CD14-positive monocyte (primary cell): ENCODE measurements at regions not wholly inside any gene's neighbourhood (a gene's known extent, or its start where the extent isn't known, plus 50 kb on each side); places are given as distances from the start of the nearest gene placed in this dataset.

Experiments
- DNase-seq, 3 donors: peaks; one replicate each; pipeline ENCODE4 v3.0.0-alpha.2; 2011 to 2022
- H2AFZ ChIP-seq: 2 replicates; pipeline ENCODE4 v1.6.0; 2012; ENCODE audit warnings: mild to moderate bottlenecking, low read depth, low read length, inconsistent platforms; ENCODE audit not compliant: insufficient read depth, poor library complexity, severe bottlenecking
- H3K27ac ChIP-seq, 2 donors: 1 replicate in 1 of 2; 2 replicates in 1 of 2; pipeline ENCODE4 v1.5.1; 2012 to 2013; ENCODE audit warnings: low read length in 2 of 2, control low read depth in 1 of 2, inconsistent platforms in 1 of 2, low read depth in 1 of 2, mild to moderate bottlenecking in 1 of 2
- H3K27me3 ChIP-seq, 2 donors: one replicate each; pipeline versions ENCODE4 v1.6.0 to v1.6.1; 2011 to 2013; ENCODE audit warnings: low read length in 2 of 2; ENCODE audit not compliant: control insufficient read depth in 2 of 2, insufficient read depth in 2 of 2
- H3K36me3 ChIP-seq, 2 donors: replicated peaks in 1 of 2; 1 replicate in 1 of 2; 2 replicates in 1 of 2; pipeline versions ENCODE4 v1.5.1 to v1.6.1; 2012 to 2013; ENCODE audit warnings: low read length in 2 of 2, control low read depth in 1 of 2, inconsistent platforms in 1 of 2, mild to moderate bottlenecking in 1 of 2; ENCODE audit not compliant: insufficient read depth in 2 of 2, control insufficient read depth in 1 of 2
- H3K4me1 ChIP-seq, 2 donors: 1 replicate in 1 of 2; 2 replicates in 1 of 2; pipeline versions ENCODE4 v1.5.1 to v1.6.1; 2012 to 2013; ENCODE audit warnings: low read length in 2 of 2, control low read depth in 1 of 2, inconsistent platforms in 1 of 2, mild to moderate bottlenecking in 1 of 2, moderate library complexity in 1 of 2; ENCODE audit not compliant: insufficient read depth in 2 of 2, control insufficient read depth in 1 of 2
- H3K4me2 ChIP-seq: replicated peaks from 2 replicates; pipeline ENCODE3; 2012; ENCODE audit warnings: low read length, moderate library complexity, mild to moderate bottlenecking; ENCODE audit not compliant: poor library complexity, severe bottlenecking; ENCODE audit errors: extremely low read depth
- H3K4me3 ChIP-seq, 3 experiments: fragments of 200-600 bp in 1 of 3; sonication (generic) in 1 of 3; replicated peaks in 1 of 3; 1 replicate in 2 of 3; 2 replicates in 1 of 3; pipeline ENCODE4 v1.5.1; 2011 to 2013; ENCODE audit warnings: low read length in 3 of 3, mild to moderate bottlenecking in 3 of 3, control low read depth in 2 of 3, low read depth in 2 of 3, inconsistent platforms in 1 of 3, moderate library complexity in 1 of 3
- H3K79me2 ChIP-seq: 2 replicates; pipeline ENCODE4 v1.6.0; 2012; ENCODE audit warnings: mild to moderate bottlenecking, control low read depth, inconsistent platforms, low read length, moderate library complexity; ENCODE audit not compliant: insufficient read depth
- H3K9ac ChIP-seq: 2 replicates; pipeline ENCODE4 v1.6.0; 2017; ENCODE audit warnings: low read length, mild to moderate bottlenecking; ENCODE audit not compliant: insufficient read depth, poor library complexity, severe bottlenecking
- H3K9me3 ChIP-seq, 2 donors: replicated peaks in 1 of 2; 1 replicate in 1 of 2; 2 replicates in 1 of 2; pipeline versions ENCODE4 v1.5.1 to v1.6.1; 2012 to 2013; ENCODE audit warnings: low read length in 2 of 2, control low read depth in 1 of 2; ENCODE audit not compliant: control insufficient read depth in 1 of 2, insufficient read depth in 1 of 2
- H4K20me1 ChIP-seq: 2 replicates; pipeline ENCODE4 v1.6.0; 2012; ENCODE audit warnings: mild to moderate bottlenecking, low read length, control low read depth, moderate library complexity; ENCODE audit not compliant: insufficient read depth
- H3K27ac Mint-ChIP-seq, 7 donors: one replicate each; pipeline ENCODE4 v1.8.0; 2020; ENCODE audit warnings: mild to moderate bottlenecking in 7 of 7, mixed read lengths in 7 of 7, moderate library complexity in 6 of 7, inconsistent platforms in 2 of 7
- H3K27me3 Mint-ChIP-seq, 3 donors: one replicate each; pipeline ENCODE4 v1.8.0; 2021 to 2022; ENCODE audit warnings: low read depth in 3 of 3, mild to moderate bottlenecking in 3 of 3, mixed read lengths in 3 of 3, moderate library complexity in 3 of 3, inconsistent platforms in 1 of 3
- H3K36me3 Mint-ChIP-seq, 2 donors: one replicate each; pipeline ENCODE4 v1.8.0; 2020; ENCODE audit warnings: mixed read lengths in 2 of 2, inconsistent platforms in 1 of 2, mild to moderate bottlenecking in 1 of 2
- H3K4me1 Mint-ChIP-seq: one replicate; pipeline ENCODE4 v1.8.0; 2020; ENCODE audit warnings: mild to moderate bottlenecking, mixed read lengths
- H3K4me3 Mint-ChIP-seq, 2 donors: one replicate each; pipeline ENCODE4 v1.8.0; 2020; ENCODE audit warnings: mild to moderate bottlenecking in 2 of 2, mixed read lengths in 2 of 2, moderate library complexity in 1 of 2
- H3K9me3 Mint-ChIP-seq, 7 donors: one replicate each; pipeline ENCODE4 v1.8.0; 2020 to 2022; ENCODE audit warnings: mixed read lengths in 7 of 7, mild to moderate bottlenecking in 6 of 7, moderate library complexity in 6 of 7, inconsistent platforms in 2 of 7
- WGBS: methylation state at CpG from one replicate; pipeline ENCODE4 v1.1.5; 2013; ENCODE audit warnings: missing lambda C conversion rate; ENCODE audit not compliant: insufficient coverage; 5-methylcytosine and 5-hydroxymethylcytosine counted together
- intact Hi-C, 2 donors: fragments of 100-400 bp; cut with micrococcal nuclease; formaldehyde crosslinking; loops; one replicate each; pipeline versions ENCODE4 v1.15.0 to v1.15.1; 2023
- TF ChIP-seq, protein P1 (sequence below): fragments of 200-600 bp; IDR thresholded peaks from one replicate; pipeline ENCODE4 v1.8.0; 2022; ENCODE audit warnings: antibody characterized with exemption, mild to moderate bottlenecking

DNA sequence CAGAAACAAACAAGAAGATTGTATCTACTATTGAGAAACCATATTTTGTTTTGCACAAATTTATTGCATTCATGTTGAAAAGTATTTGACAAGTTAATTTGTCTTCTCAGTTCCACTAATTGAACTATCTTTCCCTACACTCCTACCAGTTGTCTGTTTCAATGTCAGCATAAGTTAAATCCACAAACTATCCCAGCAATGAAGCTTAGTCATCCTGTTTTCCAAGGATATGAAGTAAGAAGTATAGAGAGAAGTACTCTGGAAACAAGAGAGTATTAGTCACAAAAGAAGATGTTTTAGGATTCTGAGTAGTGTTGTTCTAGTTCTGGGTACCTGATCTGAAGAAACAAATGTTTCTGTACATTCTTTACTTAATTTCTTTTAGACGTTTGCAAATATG is 261.6 kb upstream of the ZNF804A start:
- WGBS: no CpG with 5 or more reads among the region's 1 CpG
- H3K4me3 Mint-ChIP-seq: no peak overlapping the region
- Histone ChIP-seq H3K4me3 (no peak overlapping the region), H3K9ac (no peak overlapping the region), H3K27me3 (no peaks in the 10 kb centered on the region), H4K20me1 (no peaks in the 10 kb centered on the region), H3K79me2 (no peaks in the 10 kb centered on the region), H3K4me2 (no peak overlapping the region), H2AFZ (no peak overlapping the region), H3K36me3 (no peaks in the 10 kb centered on the region), H3K4me1 (no peaks in the 10 kb centered on the region), H3K27ac (no peak overlapping the region), H3K9me3 (no peaks in the 10 kb centered on the region)
- no peak for DNase-seq
- H3K27ac Mint-ChIP-seq: no peak overlapping the region
- H3K4me1 Mint-ChIP-seq: no peaks in the 10 kb centered on the region
- H3K27me3 Mint-ChIP-seq: no peaks in the 10 kb centered on the region
- intact Hi-C loops: no loop called here
- TF ChIP-seq, protein P1, sequence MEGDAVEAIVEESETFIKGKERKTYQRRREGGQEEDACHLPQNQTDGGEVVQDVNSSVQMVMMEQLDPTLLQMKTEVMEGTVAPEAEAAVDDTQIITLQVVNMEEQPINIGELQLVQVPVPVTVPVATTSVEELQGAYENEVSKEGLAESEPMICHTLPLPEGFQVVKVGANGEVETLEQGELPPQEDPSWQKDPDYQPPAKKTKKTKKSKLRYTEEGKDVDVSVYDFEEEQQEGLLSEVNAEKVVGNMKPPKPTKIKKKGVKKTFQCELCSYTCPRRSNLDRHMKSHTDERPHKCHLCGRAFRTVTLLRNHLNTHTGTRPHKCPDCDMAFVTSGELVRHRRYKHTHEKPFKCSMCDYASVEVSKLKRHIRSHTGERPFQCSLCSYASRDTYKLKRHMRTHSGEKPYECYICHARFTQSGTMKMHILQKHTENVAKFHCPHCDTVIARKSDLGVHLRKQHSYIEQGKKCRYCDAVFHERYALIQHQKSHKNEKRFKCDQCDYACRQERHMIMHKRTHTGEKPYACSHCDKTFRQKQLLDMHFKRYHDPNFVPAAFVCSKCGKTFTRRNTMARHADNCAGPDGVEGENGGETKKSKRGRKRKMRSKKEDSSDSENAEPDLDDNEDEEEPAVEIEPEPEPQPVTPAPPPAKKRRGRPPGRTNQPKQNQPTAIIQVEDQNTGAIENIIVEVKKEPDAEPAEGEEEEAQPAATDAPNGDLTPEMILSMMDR: no peak
- H3K9me3 Mint-ChIP-seq: peaks cover 0 to 1% (median 0%) of the 10 kb centered on the region in 7 donors
- H3K36me3 Mint-ChIP-seq: no peaks in the 10 kb centered on the region

DNA sequence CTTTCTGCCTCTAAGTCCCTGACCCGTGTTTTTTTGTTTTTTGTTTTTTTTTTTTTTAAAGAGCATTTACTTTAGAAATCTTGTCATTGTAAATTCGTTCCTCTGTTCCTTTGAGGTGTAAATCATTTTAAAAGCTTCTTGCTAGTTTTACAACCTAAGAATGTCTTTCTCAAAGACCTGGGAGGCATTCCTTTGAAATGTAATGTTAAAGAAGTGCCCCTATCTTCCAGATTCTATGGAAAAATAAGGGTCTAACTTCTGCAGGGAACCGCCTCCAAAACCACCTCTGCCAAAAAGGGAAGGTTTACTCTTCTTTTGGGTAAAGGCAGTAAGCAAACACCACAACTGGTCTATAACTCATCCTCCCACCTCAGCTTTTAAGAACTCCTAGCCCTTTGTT is 259.6 kb upstream of the ZNF804A start:
- WGBS: no CpG with 5 or more reads among the region's 3 CpGs
- Mint-ChIP-seq H3K27ac (no peak overlapping the region), H3K27me3 (no peaks in the 10 kb centered on the region), H3K9me3 (peaks cover 0 to 1% (median 0%) of the 10 kb centered on the region in 7 donors), H3K4me1 (no peaks in the 10 kb centered on the region), H3K36me3 (no peaks in the 10 kb centered on the region), H3K4me3 (no peak overlapping the region)
- H3K4me2 ChIP-seq: no peak overlapping the region
- H3K36me3 ChIP-seq: no peaks in the 10 kb centered on the region
- H3K4me3 ChIP-seq: no peak overlapping the region
- no peak overlapping the region for H3K9ac ChIP-seq
- TF ChIP-seq, protein P1: no peak
- intact Hi-C loops: no loop called here
- no peaks in the 10 kb centered on the region for H3K4me1 ChIP-seq
- no peak overlapping the region for H3K27ac ChIP-seq
- no peaks in the 10 kb centered on the region for H3K27me3 ChIP-seq
- H4K20me1 ChIP-seq: no peaks in the 10 kb centered on the region
- H3K9me3 ChIP-seq: no peaks in the 10 kb centered on the region
- DNase-seq: no peak
- H3K79me2 ChIP-seq: no peaks in the 10 kb centered on the region
- H2AFZ ChIP-seq: no peak overlapping the region
